H1 (cell line): ENCODE measurements at regions not wholly inside any gene's neighbourhood (a gene's known extent, or its start where the extent isn't known, plus 50 kb on each side); places are given as distances from the start of the nearest gene placed in this dataset.

Experiments used
- CTCF ChIP-seq, 3 experiments: IDR thresholded peaks; 1 replicate in 2 of 3; 2 replicates in 1 of 3; pipeline versions ENCODE4 v1.5.1 to v1.6.1; 2011; ENCODE audit warnings: low read length in 3 of 3, mild to moderate bottlenecking in 3 of 3, inconsistent platforms in 2 of 3, low read depth in 1 of 3, moderate library complexity in 1 of 3; ENCODE audit not compliant: insufficient read depth in 1 of 3; ENCODE audit errors: control extremely low read depth in 1 of 3
- RBBP5 ChIP-seq: IDR thresholded peaks from 2 replicates; pipeline ENCODE4 v1.7.1; 2012; ENCODE audit warnings: low read depth, mild to moderate bottlenecking, inconsistent platforms, low read length, moderate library complexity, borderline replicate concordance

- TF ChIP-seq RBBP5 (no peak), CTCF (IDR thresholded peaks at IDR 0.05; ENCODE audit: control extremely low read depth in 1 of 3, insufficient read depth in 1 of 3, low read depth in 1 of 3, low read length in 3 of 3) (no peak)
These were observed 73.1 kb upstream of the CES5A start (continued) for GRCh38 chr16:55948230-55948629.
